Neutrophil (primary cell): ENCODE measurements at regions not wholly inside any gene's neighbourhood (a gene's known extent, or its start where the extent isn't known, plus 50 kb on each side); places are given as distances from the start of the nearest gene placed in this dataset.

Experiments
- H3K27ac ChIP-seq: fragments of 200-600 bp; sonication (generic); 2 replicates; pipeline ENCODE4 v1.5.1; 2016; ENCODE audit warnings: mild to moderate bottlenecking, moderate library complexity
- H3K27me3 ChIP-seq: fragments of 200-600 bp; sonication (generic); 2 replicates; pipeline ENCODE4 v1.6.0; 2016; ENCODE audit warnings: mild to moderate bottlenecking
- H3K36me3 ChIP-seq: fragments of 200-600 bp; sonication (generic); 2 replicates; pipeline ENCODE4 v1.5.1; 2017
- H3K4me1 ChIP-seq, 2 experiments: fragments of 200-600 bp in 1 of 2; sonication (generic) in 1 of 2; 1 replicate in 1 of 2; 2 replicates in 1 of 2; pipeline versions ENCODE4 v1.5.1 to v1.6.1; 2013 to 2016; ENCODE audit warnings: low read depth in 1 of 2, low read length in 1 of 2, mild to moderate bottlenecking in 1 of 2, moderate library complexity in 1 of 2; ENCODE audit not compliant: control insufficient read depth in 1 of 2, insufficient read depth in 1 of 2
- H3K4me3 ChIP-seq, 2 experiments: fragments of 200-600 bp in 1 of 2; sonication (generic) in 1 of 2; 1 replicate in 1 of 2; 2 replicates in 1 of 2; pipeline ENCODE4 v1.5.1; 2013 to 2016; ENCODE audit warnings: low read depth in 1 of 2, low read length in 1 of 2, mild to moderate bottlenecking in 1 of 2, moderate library complexity in 1 of 2
- H3K9me3 ChIP-seq: fragments of 200-600 bp; sonication (generic); 2 replicates; pipeline ENCODE4 v1.5.1; 2016
- TF ChIP-seq, protein P1 (sequence below): fragments of 200-600 bp; sonication (generic); IDR thresholded peaks from 2 replicates; pipeline ENCODE4 v1.5.1; 2016; ENCODE audit warnings: antibody characterized with exemption

GRCh38 chr6:90877616-90878015, 290.7 kb upstream of the MAP3K7 start:
- Histone ChIP-seq H3K4me1 (no peaks in the 10 kb centered on the region), H3K27me3 (no peaks in the 10 kb centered on the region), H3K4me3 (no peak overlapping the region), H3K27ac (no peak overlapping the region), H3K36me3 (no peaks in the 10 kb centered on the region), H3K9me3 (no peaks in the 10 kb centered on the region)
- TF ChIP-seq, protein P1, sequence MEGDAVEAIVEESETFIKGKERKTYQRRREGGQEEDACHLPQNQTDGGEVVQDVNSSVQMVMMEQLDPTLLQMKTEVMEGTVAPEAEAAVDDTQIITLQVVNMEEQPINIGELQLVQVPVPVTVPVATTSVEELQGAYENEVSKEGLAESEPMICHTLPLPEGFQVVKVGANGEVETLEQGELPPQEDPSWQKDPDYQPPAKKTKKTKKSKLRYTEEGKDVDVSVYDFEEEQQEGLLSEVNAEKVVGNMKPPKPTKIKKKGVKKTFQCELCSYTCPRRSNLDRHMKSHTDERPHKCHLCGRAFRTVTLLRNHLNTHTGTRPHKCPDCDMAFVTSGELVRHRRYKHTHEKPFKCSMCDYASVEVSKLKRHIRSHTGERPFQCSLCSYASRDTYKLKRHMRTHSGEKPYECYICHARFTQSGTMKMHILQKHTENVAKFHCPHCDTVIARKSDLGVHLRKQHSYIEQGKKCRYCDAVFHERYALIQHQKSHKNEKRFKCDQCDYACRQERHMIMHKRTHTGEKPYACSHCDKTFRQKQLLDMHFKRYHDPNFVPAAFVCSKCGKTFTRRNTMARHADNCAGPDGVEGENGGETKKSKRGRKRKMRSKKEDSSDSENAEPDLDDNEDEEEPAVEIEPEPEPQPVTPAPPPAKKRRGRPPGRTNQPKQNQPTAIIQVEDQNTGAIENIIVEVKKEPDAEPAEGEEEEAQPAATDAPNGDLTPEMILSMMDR: no peak

DNA sequence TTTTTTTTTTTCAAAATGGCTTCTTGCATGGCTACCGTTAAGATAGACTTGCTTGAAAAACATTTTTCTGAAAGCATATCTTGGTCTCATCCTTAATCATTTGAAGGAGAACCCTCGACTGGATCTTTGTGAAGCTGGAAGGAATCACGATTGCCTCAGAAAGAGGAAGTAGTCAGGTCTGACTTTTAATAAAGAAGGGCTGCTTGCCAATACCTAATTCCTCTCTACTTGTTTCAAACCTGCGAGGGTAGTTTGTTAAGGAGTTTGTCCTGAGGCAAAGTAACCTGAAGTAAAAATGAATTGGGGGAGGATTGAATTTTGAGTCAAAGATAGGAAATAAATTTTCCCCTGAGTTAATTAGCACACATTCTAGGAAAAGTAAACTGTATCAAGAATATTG, 288.1 kb upstream of the MAP3K7 start:
- H3K4me1 ChIP-seq: no peaks in the 10 kb centered on the region
- H3K27ac ChIP-seq: no peak overlapping the region
- no peaks in the 10 kb centered on the region for H3K36me3 ChIP-seq
- no peaks in the 10 kb centered on the region for H3K27me3 ChIP-seq
- no peaks in the 10 kb centered on the region for H3K9me3 ChIP-seq
- H3K4me3 ChIP-seq: no peak overlapping the region
- TF ChIP-seq, protein P1: no peak

- no peaks in the 10 kb centered on the region for H3K36me3 ChIP-seq
- no peaks in the 10 kb centered on the region for H3K27me3 ChIP-seq
- no peak overlapping the region for H3K27ac ChIP-seq
- H3K9me3 ChIP-seq: no peaks in the 10 kb centered on the region
- H3K4me3 ChIP-seq: no peak overlapping the region
- H3K4me1 ChIP-seq: no peaks in the 10 kb centered on the region
- TF ChIP-seq, protein P1: no peak
Observed at GRCh38 chr6:90872981-90873380, 286.1 kb upstream of the MAP3K7 start.

GRCh38 chr6:90870561-90870960, 283.7 kb upstream of the MAP3K7 start:
- no peak overlapping the region for H3K27ac ChIP-seq
- no peaks in the 10 kb centered on the region for H3K4me1 ChIP-seq
- H3K4me3 ChIP-seq: no peak overlapping the region
- H3K9me3 ChIP-seq: no peaks in the 10 kb centered on the region
- no peaks in the 10 kb centered on the region for H3K27me3 ChIP-seq
- no peaks in the 10 kb centered on the region for H3K36me3 ChIP-seq
- TF ChIP-seq, protein P1: no peak

DNA sequence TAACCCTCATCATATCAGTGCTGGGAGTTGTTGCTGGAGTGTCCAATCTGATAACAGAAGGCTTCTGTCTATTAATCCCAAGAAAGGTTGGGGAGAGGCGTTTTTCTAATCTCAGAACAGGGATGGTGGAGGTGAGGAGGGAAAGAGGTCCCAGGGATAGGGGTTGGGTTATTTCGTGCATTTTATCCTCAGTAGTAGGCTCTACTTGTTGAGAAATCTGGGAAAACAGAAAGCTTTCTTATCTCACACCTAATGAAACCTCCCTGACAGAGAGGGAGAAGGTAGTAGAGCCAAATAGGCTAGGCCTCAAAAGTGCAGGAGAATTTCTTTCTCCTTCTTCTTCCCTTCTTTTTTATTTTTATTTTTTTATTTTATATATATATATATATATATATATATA, 281.8 kb upstream of the MAP3K7 start:
- no peaks in the 10 kb centered on the region for H3K27me3 ChIP-seq
- no peak overlapping the region for H3K4me3 ChIP-seq
- no peaks in the 10 kb centered on the region for H3K4me1 ChIP-seq
- no peak overlapping the region for H3K27ac ChIP-seq
- H3K36me3 ChIP-seq: no peaks in the 10 kb centered on the region
- TF ChIP-seq, protein P1: no peak
- no peaks in the 10 kb centered on the region for H3K9me3 ChIP-seq

- H3K36me3 ChIP-seq: no peaks in the 10 kb centered on the region
- TF ChIP-seq, protein P1: no peak
- H3K27me3 ChIP-seq: no peaks in the 10 kb centered on the region
- no peak overlapping the region for H3K27ac ChIP-seq
- H3K9me3 ChIP-seq: no peaks in the 10 kb centered on the region
- H3K4me3 ChIP-seq: no peak overlapping the region
- no peaks in the 10 kb centered on the region for H3K4me1 ChIP-seq
Observed at GRCh38 chr6:90868256-90868655, 281.4 kb upstream of the MAP3K7 start.
